B cell (primary cell): ENCODE measurements at regions not wholly inside any gene's neighbourhood (a gene's known extent, or its start where the extent isn't known, plus 50 kb on each side); places are given as distances from the start of the nearest gene placed in this dataset.

Source experiments
- CTCF ChIP-seq: fragments of 200-600 bp; IDR thresholded peaks from one replicate; pipeline ENCODE4 v1.8.0; 2022; ENCODE audit warnings: antibody characterized with exemption, mild to moderate bottlenecking
- EZH2 ChIP-seq: IDR thresholded peaks from 2 replicates; pipeline ENCODE4 v1.6.1; 2012; ENCODE audit warnings: borderline replicate concordance, low read depth, mild to moderate bottlenecking, moderate library complexity, low read length; ENCODE audit not compliant: insufficient read depth, poor library complexity, severe bottlenecking

DNA sequence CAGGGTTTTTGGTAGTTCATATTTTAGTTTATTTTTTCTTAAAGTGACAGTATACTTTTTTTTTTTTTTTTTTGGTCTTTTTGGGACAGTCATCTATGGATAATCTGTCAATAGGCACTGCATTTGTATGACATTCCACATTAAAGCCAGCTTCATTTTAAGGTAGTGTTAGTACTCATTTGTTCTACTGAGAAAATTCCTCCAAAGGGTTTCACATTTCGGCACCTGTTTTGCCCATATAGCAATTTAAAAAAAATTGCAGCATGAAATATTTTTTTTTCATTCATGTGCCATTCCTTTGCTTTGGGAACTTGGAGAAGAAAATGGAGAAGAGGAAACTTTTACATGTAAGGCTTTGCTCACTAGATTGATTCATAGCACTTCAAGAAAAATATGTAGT is 276.3 kb upstream of the TCF4 start:
- no peak for TF ChIP-seq CTCF
- TF ChIP-seq EZH2 = no peak
